GM19438 (cell line): ENCODE measurements at regions not wholly inside any gene's neighbourhood (a gene's known extent, or its start where the extent isn't known, plus 50 kb on each side); places are given as distances from the start of the nearest gene placed in this dataset.

Experiments
- ATAC-seq: cut with Tn5 transposase; IDR thresholded peaks from one replicate; pipeline ENCODE4 v1.9.1; 2021; ENCODE audit warnings: low read depth; ENCODE audit not compliant: unreplicated experiment

DNA sequence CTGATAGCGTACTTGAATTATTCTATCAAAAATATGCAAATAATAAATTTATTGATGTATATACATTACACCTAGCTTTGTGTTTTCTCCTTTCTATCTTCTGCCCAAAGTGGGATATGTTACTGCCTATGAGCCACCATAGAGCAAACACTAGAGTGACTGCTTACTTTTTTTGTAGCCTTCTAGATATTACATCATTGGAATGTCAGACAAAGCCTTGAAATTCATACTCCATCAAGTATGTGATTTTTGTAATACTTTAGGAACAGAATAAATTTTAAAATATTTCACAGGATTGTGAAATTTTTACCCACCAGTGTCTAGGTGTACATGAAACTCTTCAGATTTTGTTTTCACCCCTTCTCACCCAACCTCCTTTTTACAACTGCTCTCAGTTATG, 787.6 kb downstream of the USP25 start:
- ATAC-seq = no peak

DNA sequence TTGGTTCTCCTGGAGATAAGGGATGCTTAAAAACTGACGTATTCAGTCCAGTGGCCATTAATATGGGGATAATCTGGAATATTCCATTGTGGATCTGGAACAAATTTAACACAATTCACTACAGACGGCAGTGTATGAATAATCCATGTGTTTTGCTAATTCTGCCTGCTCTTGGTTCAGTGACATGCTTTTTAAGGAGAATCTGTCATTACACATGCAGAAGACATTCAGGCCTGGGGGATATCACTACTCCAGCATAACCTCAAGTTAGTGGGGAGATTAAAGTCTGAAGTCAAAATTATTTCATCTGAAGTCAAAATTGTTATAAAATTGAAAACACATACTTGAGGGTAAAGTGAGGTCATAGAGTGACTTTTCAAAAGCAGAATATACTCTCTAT, 789.3 kb downstream of the USP25 start:
- ATAC-seq = no peak

DNA sequence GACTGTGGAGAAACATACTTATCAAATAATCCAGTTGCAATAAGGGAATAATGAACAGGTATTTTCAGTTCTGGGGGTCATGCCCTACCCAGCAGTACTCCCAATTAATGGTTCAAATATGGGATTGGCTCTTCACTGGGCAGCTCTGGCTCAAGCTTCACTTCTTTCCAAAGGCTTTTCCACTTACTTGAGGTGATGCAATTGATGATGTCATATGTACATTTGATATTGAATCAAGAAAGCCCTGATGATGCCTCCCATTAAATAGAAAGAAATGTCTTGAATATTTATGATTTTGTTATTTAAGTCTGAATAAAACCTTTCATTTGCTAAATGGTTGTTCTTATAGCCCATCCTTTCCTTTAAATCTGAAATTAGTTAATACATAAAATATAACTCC, 789.9 kb downstream of the USP25 start:
- no peak for ATAC-seq

DNA sequence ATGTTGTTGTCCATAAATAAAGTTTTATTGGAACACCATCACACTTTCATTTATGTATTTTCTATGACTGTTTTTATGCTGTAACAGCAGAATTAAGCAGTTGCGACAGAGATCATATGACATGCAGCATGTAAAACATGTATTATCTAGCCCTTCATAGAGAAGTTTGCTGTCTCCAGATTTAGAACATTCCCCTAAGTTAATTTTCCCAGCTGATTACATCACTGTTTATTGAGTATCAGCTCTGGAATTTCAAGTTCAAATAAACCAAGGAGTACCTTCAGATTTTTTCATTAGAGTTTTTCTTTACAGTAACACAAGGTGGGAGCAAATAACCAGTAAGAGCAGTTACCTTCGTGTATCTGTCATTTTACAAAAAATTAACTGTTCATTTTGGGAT, 792.8 kb downstream of the USP25 start:
- no peak for ATAC-seq

DNA sequence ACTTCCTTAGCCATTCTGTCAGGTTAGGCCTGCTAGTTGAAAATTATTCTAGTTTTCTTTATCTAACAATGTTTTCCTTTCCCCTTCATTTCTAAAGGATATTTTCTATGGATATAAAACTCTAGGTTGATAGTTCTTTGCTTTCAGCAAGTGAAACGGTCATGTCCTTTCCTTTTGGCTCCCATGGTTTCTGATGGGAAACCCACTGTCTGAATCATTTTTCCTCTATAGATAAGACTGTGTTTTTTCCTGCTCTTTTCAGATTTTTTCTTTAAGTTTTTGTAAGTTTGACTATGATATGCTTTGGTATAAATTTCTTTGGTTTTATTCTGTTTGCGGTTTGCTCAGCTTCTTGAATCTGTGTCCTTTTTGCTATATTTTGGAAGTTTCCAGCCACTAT, 800.9 kb downstream of the USP25 start:
- ATAC-seq = no peak

DNA sequence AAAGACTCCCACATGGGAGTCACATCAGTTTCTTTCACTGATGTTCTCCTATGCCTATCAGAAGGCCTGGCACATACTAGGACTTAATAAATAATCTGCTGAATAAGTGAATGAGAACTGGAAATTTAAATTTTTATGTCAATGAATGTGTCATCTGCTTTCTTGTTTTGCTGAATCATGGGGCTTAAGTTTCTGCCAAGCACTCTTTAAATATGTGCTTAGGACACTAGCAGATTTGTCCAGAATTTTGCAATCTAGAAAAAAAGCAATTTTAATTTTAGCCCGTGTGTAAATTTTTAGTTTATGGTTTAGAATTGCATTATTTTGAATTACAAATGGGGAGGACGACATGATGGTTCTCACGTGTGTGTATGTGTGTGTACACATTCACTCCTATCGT, 803.1 kb downstream of the USP25 start:
- ATAC-seq = no peak

DNA sequence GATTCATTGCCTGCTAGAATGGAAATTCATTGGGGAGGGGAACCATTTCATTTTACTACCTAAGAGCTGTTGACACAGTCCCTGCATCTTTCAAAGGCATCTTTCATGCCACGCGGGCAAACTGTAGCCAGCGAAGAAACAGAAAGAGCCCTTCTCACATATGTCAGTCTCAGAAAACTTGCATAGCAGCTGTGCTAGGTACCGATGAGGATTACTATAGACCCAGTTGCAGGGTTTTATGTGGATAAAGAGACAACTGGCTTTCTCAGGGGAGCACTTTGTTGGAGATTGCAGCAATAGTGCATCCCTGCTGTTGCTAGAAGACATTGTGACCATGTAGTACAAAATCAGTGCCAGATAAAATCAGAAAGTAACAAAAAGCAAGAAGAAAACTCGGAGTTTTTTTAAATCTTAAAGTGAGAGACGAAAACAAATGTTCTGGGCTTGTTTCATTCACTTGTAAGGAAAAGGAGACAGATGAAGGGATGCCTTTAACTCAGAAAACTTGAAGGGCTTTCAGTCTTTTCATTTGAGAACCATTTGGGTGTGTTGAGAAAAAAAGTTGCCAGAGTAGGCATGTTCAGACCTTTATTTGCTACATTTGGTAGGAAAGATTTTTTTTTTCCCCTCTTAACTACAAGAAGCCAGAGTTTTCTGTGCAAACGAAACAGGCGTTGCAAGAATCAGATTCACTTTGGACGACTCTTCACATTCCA, 804.1 kb downstream of the USP25 start:
- ATAC-seq = no peak

DNA sequence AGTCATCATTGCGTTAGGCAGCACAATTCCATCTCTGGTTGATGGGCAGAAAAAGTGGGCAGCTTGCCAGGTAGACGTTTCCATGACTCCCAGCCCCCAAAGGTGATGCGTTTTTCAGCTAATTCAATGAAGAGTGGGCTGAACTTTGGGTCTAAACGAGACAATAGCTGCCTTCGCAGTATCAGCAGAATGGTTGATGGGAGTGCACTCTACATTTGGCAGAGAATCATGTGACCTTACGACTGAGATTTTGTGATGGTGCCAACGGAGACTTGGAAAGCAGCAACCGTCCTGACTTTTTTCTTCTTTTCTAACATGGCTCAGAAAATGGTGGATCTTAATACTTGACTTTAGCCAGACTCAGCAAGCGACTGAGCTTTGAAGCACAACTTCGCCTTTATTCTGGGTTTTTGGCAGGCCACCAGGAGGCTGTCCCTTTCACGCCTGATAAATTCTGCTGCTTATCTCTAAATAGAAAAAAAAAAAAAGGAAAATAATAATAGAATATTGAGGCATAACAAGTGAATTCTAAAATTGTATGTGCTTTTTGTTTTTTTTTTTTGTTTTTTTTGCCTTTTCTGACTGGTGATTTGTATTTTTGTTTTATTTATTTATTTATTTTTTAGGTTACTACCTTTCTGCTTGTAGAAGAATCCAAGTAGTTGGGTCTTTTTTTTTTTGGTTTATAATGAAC, 804.8 kb downstream of the USP25 start:
- no peak for ATAC-seq

DNA sequence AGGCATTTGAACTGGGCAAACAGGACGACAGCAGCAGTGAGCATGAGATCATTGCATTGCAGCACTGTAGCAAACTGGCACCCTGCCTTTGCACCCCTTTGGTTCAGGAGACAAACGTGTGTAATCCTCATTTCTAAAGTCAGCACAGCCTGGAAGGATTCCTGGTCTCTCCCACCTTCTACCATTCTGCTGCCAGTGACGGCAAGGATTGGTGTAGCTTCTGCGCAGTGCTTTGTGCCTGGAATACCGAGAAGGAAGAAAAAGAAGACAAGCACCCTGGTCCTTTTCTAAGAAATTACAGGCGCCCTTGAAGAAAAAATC, 805.3 kb downstream of the USP25 start:
- no peak for ATAC-seq

DNA sequence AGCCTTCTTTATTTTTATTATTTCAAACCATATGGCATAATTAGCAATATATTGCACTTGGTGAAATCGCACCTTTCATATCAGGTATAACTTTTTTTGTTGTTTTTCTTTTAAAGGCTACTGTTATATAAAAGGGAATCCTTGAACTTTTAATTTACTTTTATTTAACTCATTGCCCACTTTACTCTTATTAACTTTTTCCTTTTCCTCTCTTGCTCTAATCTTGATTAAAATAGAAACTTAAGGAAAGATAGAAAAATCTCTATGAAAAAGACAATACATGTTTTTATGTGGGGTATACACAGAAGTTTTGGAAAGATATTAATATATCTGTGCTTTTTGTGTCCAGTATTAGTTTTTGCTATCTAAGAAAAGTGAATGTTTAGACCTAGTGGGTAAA, 805.8 kb downstream of the USP25 start:
- no peak for ATAC-seq

DNA sequence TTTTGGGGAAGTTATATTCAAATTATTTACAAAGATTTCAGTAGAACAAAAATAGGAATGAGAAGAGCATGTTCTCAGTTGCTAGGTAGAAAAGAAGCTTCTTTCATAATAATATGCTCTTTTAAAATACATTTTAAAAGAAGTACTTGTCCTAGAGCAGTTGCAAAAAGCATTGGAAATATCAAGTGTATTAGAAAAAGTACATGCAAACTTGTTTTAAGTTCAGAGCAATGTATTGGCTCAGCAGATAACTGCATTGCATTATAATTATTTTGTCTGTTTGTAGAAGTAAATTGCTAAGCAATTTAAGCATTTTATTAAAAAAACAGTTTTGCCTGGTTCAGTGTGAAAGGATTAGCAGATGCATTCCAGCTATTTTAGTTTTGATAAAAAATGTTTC, 806.4 kb downstream of the USP25 start:
- ATAC-seq = no peak

DNA sequence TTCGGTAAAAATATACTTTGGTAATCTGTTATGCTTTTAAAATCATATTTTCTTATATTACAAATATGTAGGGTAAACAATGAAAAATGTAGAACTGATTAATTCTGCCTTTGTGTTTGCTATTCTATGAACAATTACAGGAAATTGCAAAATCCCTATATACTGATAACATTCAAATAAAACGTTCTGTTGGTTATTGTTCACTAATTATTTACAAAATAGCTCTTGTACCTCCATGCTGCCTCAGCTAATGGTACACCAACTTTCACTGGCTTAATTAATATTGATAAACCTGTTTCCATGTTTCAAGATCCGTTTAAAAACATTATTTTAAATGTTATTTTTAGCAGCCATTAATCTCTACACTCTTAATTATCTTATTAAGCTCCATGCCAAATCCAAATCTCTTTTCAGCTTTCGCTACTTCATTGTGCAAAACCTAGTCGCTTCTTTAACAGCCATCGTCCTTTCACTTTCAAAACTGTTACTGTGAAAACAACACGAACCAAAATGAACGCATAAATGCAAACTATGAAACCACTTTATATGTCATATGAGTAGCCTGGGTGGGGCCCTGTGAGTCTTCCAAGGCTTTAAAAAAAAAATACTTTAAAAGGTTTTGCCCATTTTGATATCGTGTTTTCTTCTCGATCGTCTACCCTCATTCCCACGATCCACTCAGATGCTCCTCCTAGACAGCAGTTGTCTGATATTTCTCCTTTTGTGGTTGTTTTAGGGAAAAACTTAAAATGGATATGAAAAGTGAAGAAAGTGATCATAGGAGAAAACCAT, 807.1 kb downstream of the USP25 start:
- ATAC-seq = no peak

DNA sequence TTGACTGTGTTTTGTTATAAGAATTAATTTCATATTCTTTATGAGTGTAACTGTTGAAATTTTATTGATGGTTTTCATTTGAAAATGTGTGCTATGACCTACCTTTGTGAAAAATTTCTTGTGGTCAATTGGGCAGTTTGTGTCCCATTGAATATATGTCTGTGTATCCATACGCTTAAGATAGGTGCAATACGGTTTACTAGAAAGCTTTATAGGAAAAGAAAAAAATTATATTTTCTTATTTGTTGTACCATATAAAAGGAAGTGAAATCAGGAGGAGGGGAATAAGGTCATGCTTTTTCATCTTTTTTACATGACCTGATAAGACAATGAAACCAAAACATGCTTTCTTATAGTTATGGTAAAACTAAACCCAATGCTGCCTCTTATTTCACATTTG, 807.7 kb downstream of the USP25 start:
- no peak for ATAC-seq

DNA sequence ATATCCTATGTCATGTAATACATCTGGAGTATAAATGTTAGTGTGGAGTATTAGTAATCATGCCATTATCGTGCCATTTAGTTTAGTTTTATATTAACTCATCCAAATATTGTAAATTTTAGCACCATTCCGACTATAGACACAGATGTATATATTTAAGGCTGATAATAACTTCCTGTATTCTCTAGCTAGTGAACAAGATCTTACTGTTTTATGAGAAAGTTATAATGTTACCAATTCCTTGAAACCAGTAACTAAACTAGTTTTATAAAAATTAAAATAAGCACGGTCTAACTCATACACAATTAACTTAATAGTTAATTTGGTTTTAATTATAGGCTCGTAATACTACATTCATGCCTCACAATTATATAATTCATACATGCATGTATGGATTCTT, 808.6 kb downstream of the USP25 start:
- no peak for ATAC-seq

DNA sequence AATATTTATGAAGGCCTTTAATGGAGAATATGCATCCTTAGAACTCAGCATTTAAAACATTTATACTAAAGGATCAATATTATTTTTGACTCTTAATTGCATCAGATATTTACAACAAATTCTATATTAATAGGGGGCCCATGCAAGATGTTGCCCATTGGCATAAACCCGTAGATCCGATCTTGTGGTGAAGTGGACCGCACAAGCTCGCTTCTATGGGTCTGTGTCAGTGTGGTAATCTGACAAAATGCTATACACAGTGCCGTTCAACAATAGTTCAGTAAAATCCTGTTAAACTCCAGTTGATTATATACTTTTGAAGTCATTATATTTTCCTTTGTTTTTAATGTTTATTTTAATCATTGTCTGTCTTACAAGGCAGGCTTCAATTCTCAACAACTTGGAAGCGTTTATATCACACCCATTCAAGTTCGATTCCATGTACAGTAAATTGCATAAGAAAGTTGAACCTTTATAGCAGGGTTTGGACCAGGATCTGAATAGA, 809.2 kb downstream of the USP25 start:
- no peak for ATAC-seq

DNA sequence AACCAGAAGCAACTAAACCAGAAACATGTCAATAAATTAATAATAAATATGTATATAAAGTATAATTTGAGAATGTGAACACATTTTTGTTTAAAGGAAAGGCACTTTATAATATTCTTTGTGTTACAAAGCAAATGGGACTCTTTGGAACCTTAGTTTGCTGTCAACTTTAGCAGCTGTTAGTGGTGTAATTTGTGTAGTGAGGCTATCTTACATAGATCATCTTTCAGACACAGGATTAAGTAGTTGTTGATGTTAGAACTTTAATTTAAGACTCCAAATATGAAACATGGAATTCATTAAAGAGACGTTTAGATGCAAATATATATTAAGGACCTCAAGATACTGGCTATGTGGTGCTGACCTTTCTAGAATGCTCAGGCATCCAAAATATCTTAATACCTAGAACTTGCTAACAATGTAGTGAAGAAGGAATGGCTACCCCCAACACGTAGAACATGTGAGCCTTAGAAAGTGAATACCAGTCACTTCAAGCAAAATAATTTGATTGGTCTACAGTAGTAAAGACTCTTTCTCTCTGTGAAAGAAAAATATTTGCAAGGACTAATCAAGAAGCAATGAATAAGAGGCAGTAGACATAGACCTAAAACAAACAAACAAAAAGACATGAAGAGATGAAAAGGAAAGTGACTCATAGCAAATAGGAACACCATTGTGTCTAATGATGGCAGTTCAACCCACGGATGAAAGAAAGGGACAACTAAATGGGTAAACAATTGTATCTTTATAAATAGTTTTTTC, 811.4 kb downstream of the USP25 start:
- no peak for ATAC-seq

DNA sequence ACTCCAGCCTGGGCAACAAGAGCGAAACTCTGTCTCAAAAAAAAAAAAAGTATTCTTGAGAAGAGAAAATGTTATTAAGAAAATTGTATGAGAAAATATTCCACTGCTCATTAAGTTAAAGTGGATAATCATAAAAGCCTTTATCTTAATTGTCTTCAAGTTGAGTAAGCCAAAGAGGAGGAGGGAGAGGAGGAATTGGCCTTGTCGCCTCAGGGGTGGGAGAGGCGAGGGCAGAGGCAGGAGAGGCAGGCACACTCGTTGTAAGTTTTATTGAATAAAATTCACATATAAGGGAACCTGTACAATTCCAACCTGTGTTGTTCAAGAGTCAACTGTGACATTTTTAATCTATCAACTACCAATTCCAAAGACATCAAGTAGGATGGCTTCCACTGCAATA, 820.3 kb downstream of the USP25 start:
- ATAC-seq = no peak

DNA sequence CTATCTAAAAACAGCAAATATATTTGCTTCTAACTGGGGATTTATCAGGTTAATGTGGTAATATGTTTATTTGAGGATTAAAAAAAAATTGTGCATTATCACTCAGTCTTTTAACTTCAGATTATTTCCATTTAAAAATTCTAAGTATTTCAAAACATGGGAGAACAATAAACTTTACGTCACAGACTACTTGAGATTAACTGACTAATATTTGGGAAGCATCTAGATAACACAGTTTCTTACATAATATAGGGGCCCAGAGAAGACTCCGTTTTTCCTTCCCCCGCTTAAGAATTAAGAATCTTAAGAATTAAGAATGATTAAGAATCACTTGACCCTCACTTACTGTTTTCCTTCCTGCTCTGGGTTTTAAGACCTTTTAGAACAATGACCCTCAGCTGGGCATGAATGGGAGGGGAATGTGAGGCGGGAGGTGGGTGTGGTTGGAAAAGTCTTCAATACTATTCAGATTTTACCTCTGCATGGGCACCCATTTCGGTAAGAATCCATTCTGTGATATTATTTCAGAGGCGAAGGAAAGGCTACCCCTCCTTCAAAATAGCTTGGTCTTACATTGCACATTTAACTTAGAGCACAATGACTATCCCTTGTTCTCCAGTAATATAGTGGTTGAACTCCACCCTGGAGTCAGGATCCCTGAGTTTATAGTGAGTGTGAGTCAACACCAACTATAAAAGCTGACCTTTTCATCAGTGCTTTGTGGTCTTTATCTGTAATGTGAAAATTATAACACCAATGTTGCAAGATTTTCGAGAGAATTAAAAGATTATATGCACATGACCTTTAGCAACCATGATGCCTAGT, 821.3 kb downstream of the USP25 start:
- no peak for ATAC-seq

DNA sequence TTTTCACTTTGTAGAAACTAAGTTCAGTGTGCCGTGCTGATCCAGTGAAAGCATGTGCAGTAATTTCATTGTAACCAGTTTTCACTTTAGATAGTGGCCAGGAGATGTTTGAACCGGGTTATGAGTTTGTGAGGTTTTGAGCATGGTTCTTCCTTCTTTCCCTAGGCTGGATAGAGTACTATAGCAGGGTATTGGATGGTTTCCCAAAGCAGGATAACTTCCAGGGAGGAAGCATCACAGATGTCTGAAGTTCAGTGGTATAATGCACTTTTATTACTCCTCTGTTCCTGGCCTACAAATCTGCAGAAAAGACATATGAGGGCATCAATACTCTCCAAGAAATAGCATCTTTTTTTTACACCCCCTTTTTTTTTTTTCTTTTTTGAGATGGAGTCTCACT, 823.1 kb downstream of the USP25 start:
- ATAC-seq = no peak

DNA sequence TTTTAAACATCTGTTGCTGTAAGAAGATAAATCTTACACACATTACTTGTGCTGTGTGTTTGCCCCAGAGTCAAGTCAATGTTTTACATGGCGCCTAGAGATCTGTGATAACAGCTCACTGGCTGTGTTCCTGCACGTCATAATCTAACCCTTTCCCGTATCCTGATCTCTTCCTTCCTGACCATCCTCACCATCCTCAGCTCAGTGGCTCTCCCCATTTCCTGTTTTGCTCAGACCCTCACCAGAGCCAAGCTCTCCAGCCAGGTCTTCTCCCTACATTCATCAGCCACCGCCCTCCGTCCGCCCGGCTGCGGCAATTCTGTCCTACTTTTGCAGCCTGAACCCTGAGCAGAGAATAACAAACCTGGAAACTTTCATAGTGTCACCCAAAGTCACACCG, 824.7 kb downstream of the USP25 start:
- no peak for ATAC-seq
